Heart right ventricle (tissue), 16 donors: ENCODE measurements at regions not wholly inside any gene's neighbourhood (a gene's known extent, or its start where the extent isn't known, plus 50 kb on each side); places are given as distances from the start of the nearest gene placed in this dataset.

Experiments used
- ATAC-seq, 8 donors: fragments of 200-7000 bp; cut with Tn5 transposase; one replicate each; pipeline ENCODE4 v1.9.1; 2020; ENCODE audit warnings: mild to moderate bottlenecking in 8 of 8, moderate library complexity in 8 of 8, moderate number of reproducible peaks in 1 of 8
- DNase-seq, 2 donors: peaks; one replicate each; pipeline ENCODE4 v3.0.0-alpha.2; 2020
- H3K27ac ChIP-seq, 10 donors: fragments of 200-600 bp; sonication (generic) in 2 of 10; one replicate each; pipeline versions ENCODE4 v1.5.0 to v1.8.0; 2020 to 2022; ENCODE audit warnings: mild to moderate bottlenecking in 3 of 10
- H3K27me3 ChIP-seq, 7 donors: fragments of 200-600 bp; one replicate each; pipeline ENCODE4 v1.8.0; 2021 to 2022; ENCODE audit warnings: mild to moderate bottlenecking in 2 of 7
- H3K36me3 ChIP-seq, 9 donors: fragments of 200-600 bp; sonication (generic) in 1 of 9; one replicate each; pipeline versions ENCODE4 v1.5.0 to v1.8.0; 2020 to 2022; ENCODE audit warnings: mild to moderate bottlenecking in 2 of 9
- H3K4me1 ChIP-seq, 9 donors: fragments of 200-600 bp; sonication (generic) in 1 of 9; one replicate each; pipeline versions ENCODE4 v1.5.0 to v1.8.0; 2020 to 2022; ENCODE audit warnings: mild to moderate bottlenecking in 4 of 9
- H3K4me3 ChIP-seq, 10 donors: fragments of 200-600 bp; sonication (generic) in 2 of 10; one replicate each; pipeline versions ENCODE4 v1.5.0 to v1.8.0; 2020 to 2022; ENCODE audit warnings: mild to moderate bottlenecking in 7 of 10, moderate library complexity in 2 of 10
- H3K9me3 ChIP-seq, 11 donors: fragments of 200-600 bp in 10 of 11; sonication (generic) in 2 of 11; one replicate each; pipeline versions ENCODE4 v1.5.0 to v1.8.0; 2013 to 2022; ENCODE audit warnings: mild to moderate bottlenecking in 2 of 11, control low read depth in 1 of 11, moderate library complexity in 1 of 11
- CTCF ChIP-seq, 9 donors: fragments of 200-600 bp; sonication (generic) in 2 of 9; IDR thresholded peaks; one replicate each; pipeline versions ENCODE4 v1.5.0 to v1.8.0; 2021 to 2022; ENCODE audit warnings: antibody characterized with exemption in 9 of 9, mild to moderate bottlenecking in 5 of 9, moderate library complexity in 1 of 9
- WGBS, 2 donors: extraction: QIAGEN DNeasy Blood & Tissue Kit; methylation state at CpG; one replicate each; pipeline ENCODE4 v1.1.7; 2013; ENCODE audit warnings: inconsistent platforms in 1 of 2; 5-methylcytosine and 5-hydroxymethylcytosine counted together
- intact Hi-C, 10 donors: fragments of 100-400 bp; cut with DNase I; formaldehyde crosslinking; loops; one replicate each; pipeline versions ENCODE4 v1.11.1 to v1.14.2; 2022
- donor health status: Arrhythmogenic right ventricular cardiomyopathy.
- donor health status: ischemic (EF 13 %, LVEDD 7.1; RV severe dilation, severe dysfunction).
- donor health status: healthy with polysubstance abuse.
- donor health status: DM: no; HTN: yes; CAD: no.
- donor health status: DM: no; HTN: no; CAD: no.
- donor health status: ischemic (EF 25% LVEDD 6.9; RV normal size, moderate dysfunction).
- donor health status: ischemic (EF 25% LVEDD 5.7; RV mildly dilated, moderate dysfunction).
- donor health status: healthy.
- donor health status: DM: yes; HTN: yes; CAD: no.
- donor health status: Ischemic cardiomyopathy.
- donor health status: ischemic (EF 35%, LVEDD 5.7; RV mildly dilated, moderate dysfunction).
- donor health status: nonischemic (EF 11% LVEDD 7.7; RV severe dilation, severe dysfunction).
- donor health status: DM: yes; HTN: yes; CAD: no.
- donor health status: PGD.
- donor health status: ischemic (EF 29% LVEDD 5.4; RV normal size, mild dysfunction).
- donor health status: nonischemic (EF 23%, LVEDD 6.1; RV moderate dilation, normal function).

DNA sequence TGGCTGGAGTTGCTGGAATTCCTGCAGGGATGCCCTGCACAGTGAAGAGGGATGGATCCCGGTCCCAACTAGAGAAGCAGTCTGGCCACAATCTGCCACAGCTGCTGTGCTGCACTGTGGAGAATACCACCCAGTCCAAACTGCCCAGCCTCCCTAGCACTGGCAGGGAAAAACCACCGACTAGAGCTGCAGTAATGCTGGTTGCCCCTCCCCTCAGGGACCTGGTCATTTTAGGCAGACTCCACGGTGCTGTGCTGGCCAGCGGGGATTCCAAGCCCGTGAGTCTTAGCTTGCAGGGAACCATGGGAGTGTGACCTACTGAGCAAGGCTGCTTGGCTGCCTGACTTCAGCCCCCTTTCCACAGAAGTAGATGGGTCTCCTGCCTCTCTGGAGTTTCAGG, 478.0 kb upstream of the ATP11B start:
- Histone ChIP-seq H3K27ac (no peak overlapping the region), H3K36me3 (no peaks in the 10 kb centered on the region), H3K4me3 (no peak overlapping the region), H3K9me3 (peaks cover 0 to 80% (median 16%) of the 10 kb centered on the region in 11 donors), H3K4me1 (no peaks in the 10 kb centered on the region), H3K27me3 (no peaks in the 10 kb centered on the region)
- intact Hi-C loops, result no loop called here
- DNase-seq, result no peak
- TF ChIP-seq CTCF (IDR thresholded peaks at IDR 0.05), result no peak
- no peak for ATAC-seq
- WGBS, 2 donors, result 77% methylated on average over 5 of the region's 5 CpGs

GRCh38 chr3:182323126-182323700, 470.1 kb upstream of the ATP11B start:
- Histone ChIP-seq H3K4me1 (no peaks in the 10 kb centered on the region), H3K27ac (no peak overlapping the region), H3K9me3 (peaks cover 0 to 27% (median 6%) of the 10 kb centered on the region in 11 donors), H3K36me3 (no peaks in the 10 kb centered on the region), H3K27me3 (peaks cover 0 to 5% (median 0%) of the 10 kb centered on the region in 7 donors), H3K4me3 (no peak overlapping the region)
- ATAC-seq (no peak), DNase-seq (no peak)
- no peak for TF ChIP-seq CTCF (IDR thresholded peaks at IDR 0.05)
- 82 to 100% methylated on average over 1 of the region's 1 CpG for WGBS, 2 donors
- intact Hi-C loops, result no loop called here

- TF ChIP-seq CTCF (IDR thresholded peaks at IDR 0.05), result no peak
Observed at GRCh38 chr3:182323898-182324297, 469.4 kb upstream of the ATP11B start.

GRCh38 chr3:182325213-182325950, 467.9 kb upstream of the ATP11B start:
- DNase-seq, result no peak
- Histone ChIP-seq H3K4me1 (no peaks in the 10 kb centered on the region), H3K27ac (no peak overlapping the region), H3K36me3 (no peaks in the 10 kb centered on the region), H3K9me3 (peaks cover 0 to 6% (median 0%) of the 10 kb centered on the region in 11 donors), H3K4me3 (no peak overlapping the region), H3K27me3 (peaks cover 0 to 5% (median 0%) of the 10 kb centered on the region in 7 donors)
- 76 to 84% methylated on average over 10 of the region's 10 CpGs for WGBS, 2 donors
- no peak for TF ChIP-seq CTCF (IDR thresholded peaks at IDR 0.05)
- ATAC-seq, result no peak
- intact Hi-C loops, result no loop called here

More at GRCh38 chr3:182323898-182324297, 469.4 kb upstream of the ATP11B start:
- Histone ChIP-seq H3K27ac (no peak overlapping the region), H3K36me3 (no peaks in the 10 kb centered on the region), H3K27me3 (peaks cover 0 to 5% (median 0%) of the 10 kb centered on the region in 7 donors), H3K4me3 (no peak overlapping the region), H3K9me3 (peaks cover 0 to 21% (median 6%) of the 10 kb centered on the region in 11 donors), H3K4me1 (no peaks in the 10 kb centered on the region)
- intact Hi-C loops, result no loop called here
- DNase-seq (no peak), ATAC-seq (no peak)
- WGBS, 2 donors, result 81 to 85% methylated on average over 1 of the region's 1 CpG
